GM12878 (cell line): ENCODE measurements at regions not wholly inside any gene's neighbourhood (a gene's known extent, or its start where the extent isn't known, plus 50 kb on each side); places are given as distances from the start of the nearest gene placed in this dataset.
"Not testable (repeated sequence)": the region's sequence is repeated elsewhere in the genome, so short reads cannot be mapped to it uniquely, and the experiment has no call there.

ENCODE experiments used
- CTCF ChIP-seq, 3 experiments: IDR thresholded peaks in 2 of 3; conservative IDR thresholded peaks in 1 of 3; 2 replicates each; pipeline ENCODE4 v1.5.1; 2011; ENCODE audit warnings: low read depth in 3 of 3, low read length in 3 of 3, mild to moderate bottlenecking in 3 of 3, control low read depth in 2 of 3, moderate library complexity in 2 of 3, inconsistent platforms in 1 of 3, mixed read lengths in 1 of 3; ENCODE audit not compliant: control insufficient read depth in 2 of 3, insufficient read depth in 1 of 3; ENCODE audit errors: extremely low read depth in 1 of 3
- EZH2 ChIP-seq: IDR thresholded peaks from 2 replicates; pipeline ENCODE4 v1.6.1; 2012; ENCODE audit warnings: low read depth, mild to moderate bottlenecking, control low read depth, inconsistent platforms, low read length, borderline replicate concordance; ENCODE audit not compliant: control insufficient read depth
- PBX3 ChIP-seq: IDR thresholded peaks from 2 replicates; pipeline ENCODE4 v1.6.1; 2011; ENCODE audit warnings: mild to moderate bottlenecking, low read depth, low read length, moderate library complexity; ENCODE audit not compliant: insufficient replicate concordance
- POLR2A ChIP-seq: IDR thresholded peaks from 2 replicates; pipeline ENCODE4 v1.6.1; 2011; ENCODE audit warnings: low read depth, mild to moderate bottlenecking, low read length
- RFX5 ChIP-seq: IDR thresholded peaks from 2 replicates; pipeline ENCODE4 v1.6.1; 2011; ENCODE audit warnings: low read depth, low read length, improper control_type of control experiment

DNA sequence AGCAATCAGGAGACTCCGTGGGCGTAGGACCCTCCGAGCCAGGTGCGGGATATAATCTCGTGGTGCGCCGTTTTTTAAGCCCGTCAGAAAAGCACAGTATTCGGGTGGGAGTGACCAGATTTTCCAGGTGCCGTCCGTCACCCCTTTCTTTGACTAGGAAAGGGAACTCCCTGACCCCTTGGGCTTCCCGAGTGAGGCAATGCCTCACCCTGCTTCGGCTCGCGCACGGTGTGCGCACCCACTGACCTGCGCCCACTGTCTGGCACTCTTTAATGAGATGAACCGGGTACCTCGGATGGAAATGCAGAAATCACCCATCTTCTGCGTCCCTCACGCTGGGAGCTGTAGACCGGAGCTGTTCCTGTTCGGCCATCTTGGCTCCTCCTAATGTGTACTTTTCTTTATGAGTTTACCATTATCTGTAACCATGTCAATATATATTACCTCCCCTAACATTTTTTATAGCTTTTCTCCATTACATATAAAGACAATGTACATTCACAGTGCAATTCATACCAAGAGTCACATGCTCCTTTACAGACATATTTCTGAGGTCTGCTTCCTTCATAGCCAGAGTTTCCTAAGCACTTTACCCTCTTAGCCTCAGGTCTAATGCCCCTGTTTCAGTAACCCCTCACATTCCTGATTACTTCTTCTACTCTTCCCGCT lies 71.4 kb upstream of the TLE4 start:
- TF ChIP-seq CTCF (IDR thresholded peaks at IDR 0.05 in 2 of 3, conservative IDR thresholded peaks at IDR 0.05 in 1 of 3; ENCODE audit: control insufficient read depth in 2 of 3, extremely low read depth in 1 of 3, insufficient read depth in 1 of 3, low read depth in 3 of 3, low read length in 3 of 3); POLR2A; RFX5; EZH2; PBX3: not testable (repeated sequence)
